ENCODE measurements at regions not wholly inside any gene's neighbourhood (a gene's known extent, or its start where the extent isn't known, plus 50 kb on each side); places are given as distances from the start of the nearest gene placed in this dataset.

GRCh38 chr3:147604136-147604535, 195.0 kb downstream of the ZIC1 start:
- TF ChIP-seq FOXA1 (IDR thresholded peaks at IDR 0.05) = no peak
- no peak for TF ChIP-seq BHLHE40 (IDR thresholded peaks at IDR 0.05; ENCODE audit: borderline replicate concordance)
- no peak for TF ChIP-seq SUZ12 (IDR thresholded peaks at IDR 0.05)
- TF ChIP-seq HDGF (IDR thresholded peaks at IDR 0.05; ENCODE audit: borderline replicate concordance) = no peak
- no peak for TF ChIP-seq FOXK2 (IDR thresholded peaks at IDR 0.05)
- no peak for TF ChIP-seq NFRKB (IDR thresholded peaks at IDR 0.05)
- TF ChIP-seq ELF4 (IDR thresholded peaks at IDR 0.05) = no peak
- no peak for TF ChIP-seq FOXM1 (IDR thresholded peaks at IDR 0.05; ENCODE audit: borderline replicate concordance)
- no peak for TF ChIP-seq SP1 (IDR thresholded peaks at IDR 0.05)
- no peak for TF ChIP-seq LEF1 (IDR thresholded peaks at IDR 0.05; ENCODE audit: borderline replicate concordance)
- TF ChIP-seq PKNOX1 (IDR thresholded peaks at IDR 0.05) = no peak

All from HEK293T (cell line).